Inflammatory macrophage (primary cell): ENCODE measurements at regions not wholly inside any gene's neighbourhood (a gene's known extent, or its start where the extent isn't known, plus 50 kb on each side); places are given as distances from the start of the nearest gene placed in this dataset.
"Not testable (repeated sequence)": the region's sequence is repeated elsewhere in the genome, so short reads cannot be mapped to it uniquely, and the experiment has no call there.

Source experiments
- DNase-seq, 2 donors: peaks; one replicate each; pipeline ENCODE4 v3.0.0-alpha.2; 2020 to 2022

GRCh38 chr4:19583827-19584569, 667.7 kb upstream of the SLIT2 start:
- no peak for DNase-seq

DNA sequence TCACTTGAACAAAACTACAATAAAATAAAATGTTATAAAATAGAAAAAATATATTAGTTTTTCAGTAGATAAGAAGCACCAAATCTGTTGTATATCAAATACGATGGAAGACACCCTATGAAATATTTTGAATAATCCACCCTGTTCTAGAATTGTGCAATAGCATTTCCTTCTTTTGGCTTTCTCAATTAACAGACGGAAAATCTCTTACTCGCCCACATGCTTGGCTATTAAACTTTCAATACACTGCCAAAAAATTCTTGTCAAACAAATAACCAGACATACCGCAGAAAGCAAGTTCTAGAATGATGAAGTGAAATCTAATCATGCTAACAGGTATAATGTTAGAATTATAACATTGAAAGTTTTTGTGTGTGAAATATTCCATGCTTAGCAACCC, 671.6 kb upstream of the SLIT2 start:
- no peak for DNase-seq

- DNase-seq = no peak
Measured at GRCh38 chr4:19579608-19580007, 672.1 kb upstream of the SLIT2 start.

GRCh38 chr4:19577097-19577496, 674.6 kb upstream of the SLIT2 start:
- no peak for DNase-seq

- no peak for DNase-seq
Measured at GRCh38 chr4:19575924-19576323, 675.8 kb upstream of the SLIT2 start.

DNA sequence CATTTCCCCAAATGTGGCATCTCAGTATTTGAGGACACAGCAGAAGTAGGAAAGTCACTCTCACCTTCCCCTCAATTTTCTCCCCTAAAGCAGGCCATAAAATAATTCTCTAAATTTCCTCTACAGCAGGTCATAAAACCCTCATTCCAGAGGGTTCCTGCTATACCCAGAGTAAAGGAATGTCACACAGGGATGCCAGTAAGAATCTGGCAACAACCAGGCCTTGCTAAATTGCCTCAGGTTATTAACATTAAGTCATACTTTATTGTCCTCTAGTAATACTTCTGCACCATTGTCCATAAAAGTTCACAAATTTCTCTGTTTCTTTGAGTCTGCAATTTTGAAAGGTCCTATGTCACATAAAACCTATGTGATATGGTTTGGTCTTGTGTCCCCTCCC, 685.7 kb upstream of the SLIT2 start:
- DNase-seq = no peak

DNA sequence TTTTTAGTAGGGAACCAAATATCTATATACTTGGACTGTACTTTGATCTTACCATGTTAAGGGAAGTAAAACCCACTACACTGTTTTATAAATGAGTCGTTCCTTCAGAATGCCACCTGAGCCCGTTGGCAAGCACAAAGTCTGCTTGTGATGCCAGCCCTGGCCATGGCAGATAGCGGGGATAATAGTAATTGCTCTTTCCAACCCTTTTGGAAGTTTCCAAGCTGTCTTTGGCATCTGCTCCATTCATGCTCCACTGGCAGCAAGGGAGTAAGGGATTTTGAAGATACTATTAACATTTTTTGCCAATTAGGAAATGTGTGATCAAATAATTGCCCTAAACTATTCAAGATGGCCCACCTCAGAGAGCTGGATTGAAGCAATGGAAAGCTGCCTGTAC, 689.2 kb upstream of the SLIT2 start:
- no peak for DNase-seq

DNA sequence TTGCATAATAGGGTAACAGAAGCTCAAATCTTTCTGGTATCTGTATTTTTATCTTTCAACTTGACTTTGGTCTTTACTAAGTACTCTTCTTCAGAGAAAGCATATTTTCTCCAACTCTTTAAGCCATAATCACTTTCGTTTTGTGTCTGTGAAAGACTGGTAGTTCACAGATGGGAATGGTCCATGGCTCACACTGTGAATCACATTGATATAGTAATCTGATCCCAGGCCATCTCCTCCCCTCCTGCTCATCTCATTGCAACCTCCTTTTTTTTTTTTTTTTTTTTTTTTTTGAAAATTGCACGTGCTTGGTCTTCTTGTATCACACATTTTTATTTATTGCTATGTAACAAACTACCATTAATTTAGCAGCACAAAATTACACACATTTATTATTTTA, 694.5 kb upstream of the SLIT2 start:
- no peak for DNase-seq

- not testable (repeated sequence) for DNase-seq
Measured at GRCh38 chr4:19556276-19556675, 695.4 kb upstream of the SLIT2 start.

DNA sequence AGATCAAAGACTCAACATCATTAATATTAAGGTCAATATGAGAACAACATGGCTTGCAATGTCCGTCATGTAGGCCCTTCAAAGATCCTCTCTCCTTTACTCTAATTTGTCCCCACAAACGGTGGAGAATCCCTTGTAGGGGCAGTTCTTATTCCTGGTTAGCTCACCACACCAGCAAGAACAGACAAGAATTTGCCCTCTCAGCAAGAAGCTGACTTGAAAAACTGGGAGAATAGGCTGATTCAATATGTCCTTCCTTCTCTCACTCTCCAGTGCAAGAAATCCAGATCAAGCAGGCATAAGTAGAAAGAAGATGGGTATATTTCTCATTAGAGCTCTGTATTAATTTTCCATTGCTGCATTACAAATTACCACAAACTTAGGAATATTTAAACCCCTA, 704.2 kb upstream of the SLIT2 start:
- no peak for DNase-seq

GRCh38 chr4:19544446-19545125, 707.1 kb upstream of the SLIT2 start:
- DNase-seq = no peak

GRCh38 chr4:19540859-19541540, 710.7 kb upstream of the SLIT2 start:
- no peak for DNase-seq

DNA sequence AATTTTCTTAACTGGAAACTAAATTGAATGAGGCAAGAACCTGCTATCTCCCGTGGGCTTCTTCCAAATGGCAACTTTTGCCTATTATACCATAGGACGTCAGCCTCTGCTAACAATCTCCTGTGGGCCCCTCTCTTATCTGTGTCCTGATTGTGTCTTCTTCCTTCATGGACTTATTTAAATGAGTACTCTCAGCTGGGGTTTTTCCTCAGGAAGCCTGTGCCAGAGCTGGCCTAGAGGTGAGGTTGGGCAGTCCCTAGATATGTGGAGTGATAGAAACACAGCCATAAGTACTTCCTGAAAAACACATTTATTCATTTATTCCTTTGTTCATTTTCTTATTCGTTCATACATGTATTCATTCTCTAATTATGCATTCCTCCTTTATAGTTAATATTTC, 712.5 kb upstream of the SLIT2 start:
- no peak for DNase-seq

GRCh38 chr4:19534159-19534558, 717.5 kb upstream of the SLIT2 start:
- no peak for DNase-seq

DNA sequence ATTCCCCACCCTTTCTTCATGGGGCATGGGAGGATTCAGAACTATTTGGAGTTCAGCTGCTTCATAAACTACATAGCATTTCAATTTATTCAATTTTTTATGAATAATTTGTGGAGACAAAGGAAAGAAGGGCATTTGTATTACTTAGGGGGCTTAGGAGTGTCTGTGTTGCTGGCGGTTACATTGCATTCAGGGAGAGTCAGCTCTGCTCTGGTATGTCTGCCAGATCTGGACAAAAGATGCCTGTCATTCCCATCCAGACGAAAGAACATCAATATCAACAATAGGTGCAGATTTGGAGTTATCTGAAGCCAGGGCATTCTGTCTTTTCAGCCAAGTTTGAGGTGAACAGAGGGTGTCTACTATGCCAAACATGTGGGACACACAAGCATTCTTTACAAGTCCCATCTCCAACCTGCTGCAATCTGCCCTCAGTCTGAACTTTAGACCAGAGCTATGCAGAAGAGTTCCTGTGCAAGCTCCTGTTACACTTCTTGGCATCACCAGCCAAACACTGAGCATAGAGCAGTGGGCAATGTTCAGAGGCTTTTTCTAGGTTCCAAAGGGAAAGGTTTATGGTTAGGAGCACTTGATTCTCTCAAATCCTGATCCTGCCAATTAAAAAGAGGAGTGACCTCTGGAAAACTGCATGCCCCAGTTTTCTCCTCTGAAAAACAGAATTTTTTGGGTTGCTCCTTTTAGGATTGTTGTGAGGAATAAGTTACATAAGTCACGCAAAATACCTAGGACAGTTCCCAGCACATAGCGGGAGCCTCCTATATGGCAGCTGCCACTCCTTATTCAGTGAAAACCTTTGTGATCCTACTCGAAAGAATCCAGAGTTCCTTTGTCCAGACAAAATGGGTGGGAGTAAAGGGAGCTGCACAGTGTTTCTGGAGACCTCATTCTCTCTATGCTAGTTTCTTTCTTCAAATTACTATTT, 719.5 kb upstream of the SLIT2 start:
- DNase-seq = no peak

- no peak for DNase-seq
Measured at GRCh38 chr4:19523964-19524363, 727.7 kb upstream of the SLIT2 start.

- no peak for DNase-seq
Measured at GRCh38 chr4:19522966-19523365, 728.7 kb upstream of the SLIT2 start.

DNA sequence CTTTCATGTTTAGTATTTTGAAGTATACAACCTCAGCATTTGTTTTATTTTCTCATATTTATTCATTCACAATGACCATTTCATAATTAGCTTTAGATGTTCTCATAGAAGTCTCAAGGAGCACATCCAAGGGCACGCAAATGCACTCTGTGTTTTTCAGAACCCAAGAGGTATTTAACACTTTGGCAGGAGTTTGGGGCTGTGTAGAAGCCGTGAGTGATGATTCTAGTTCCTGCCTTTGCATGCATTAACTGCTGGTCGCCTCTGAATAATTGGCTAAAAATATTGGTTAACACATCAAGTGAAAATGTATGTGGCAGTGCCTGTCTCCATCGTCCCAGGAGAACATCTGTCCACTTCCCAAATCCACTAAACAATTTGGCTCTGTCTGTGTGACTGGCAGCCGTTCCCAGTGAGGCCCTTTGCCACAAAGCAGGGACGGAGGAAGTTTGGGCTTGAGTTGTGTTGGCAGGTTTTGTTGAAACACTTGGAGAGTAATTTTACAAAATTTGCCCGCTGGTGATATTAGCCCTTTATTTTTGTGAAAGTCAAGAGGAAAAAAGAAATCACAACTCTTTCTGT, 730.7 kb upstream of the SLIT2 start:
- no peak for DNase-seq

GRCh38 chr4:19514276-19515070, 737.2 kb upstream of the SLIT2 start:
- DNase-seq = no peak

- no peak for DNase-seq
Measured at GRCh38 chr4:19512086-19512485, 739.6 kb upstream of the SLIT2 start.

- DNase-seq = no peak
Measured at GRCh38 chr4:19510993-19511392, 740.7 kb upstream of the SLIT2 start.

GRCh38 chr4:19508442-19508841, 743.3 kb upstream of the SLIT2 start:
- no peak for DNase-seq
